T-cell (primary cell): ENCODE measurements at regions not wholly inside any gene's neighbourhood (a gene's known extent, or its start where the extent isn't known, plus 50 kb on each side); places are given as distances from the start of the nearest gene placed in this dataset.

Experiments
- ATAC-seq, 4 experiments: fragments of 200-7000 bp in 3 of 4; fragments of 150-1000 bp in 1 of 4; cut with Tn5 transposase; replicated peaks in 1 of 4; 1 replicate in 3 of 4; 2 replicates in 1 of 4; pipeline ENCODE4 v1.10.0; 2021; ENCODE audit warnings: moderate library complexity in 3 of 4, mild to moderate bottlenecking in 2 of 4, moderate number of reproducible peaks in 1 of 4
- CTCF ChIA-PET, 2 donors: fragments of 300-600 bp; sonication (Branson Sonifier 250); formaldehyde crosslinking; loops; one replicate each; lab custom pipeline; 2022; ENCODE audit warnings: antibody characterized with exemption in 2 of 2; lab: Charles Lee
- POLR2A ChIA-PET, 2 donors: fragments of 300-600 bp; sonication (Branson Sonifier 250); formaldehyde crosslinking; loops; one replicate each; lab custom pipeline; 2022; ENCODE audit warnings: antibody characterized with exemption in 2 of 2; lab: Charles Lee
- DNase-seq, 35 experiments: peaks; one replicate each; pipeline versions ENCODE4 v3.0.0 to v3.0.0-alpha.2; 2013 to 2023
- H3K27ac ChIP-seq: one replicate; pipeline ENCODE4 v1.5.1; 2013; ENCODE audit warnings: low read length
- H3K27me3 ChIP-seq, 2 experiments: replicated peaks in 1 of 2; 1 replicate in 1 of 2; 2 replicates in 1 of 2; pipeline versions ENCODE4 v1.6.1 to v1.7.0; 2013; ENCODE audit warnings: low read length in 1 of 2, mixed read lengths in 1 of 2; ENCODE audit not compliant: control insufficient read depth in 2 of 2, insufficient read depth in 2 of 2; ENCODE audit errors: extremely low read depth in 1 of 2
- H3K36me3 ChIP-seq, 2 donors: 1 replicate in 1 of 2; 2 replicates in 1 of 2; pipeline versions ENCODE4 v1.6.1 to v1.7.0; 2013; ENCODE audit warnings: low read length in 1 of 2; ENCODE audit not compliant: control insufficient read depth in 2 of 2, insufficient read depth in 1 of 2; ENCODE audit errors: extremely low read depth in 1 of 2
- H3K4me1 ChIP-seq, 2 experiments: 1 replicate in 1 of 2; 2 replicates in 1 of 2; pipeline versions ENCODE4 v1.6.1 to v1.7.0; 2013; ENCODE audit warnings: low read length in 2 of 2, mixed read lengths in 1 of 2; ENCODE audit not compliant: insufficient read depth in 2 of 2, control insufficient read depth in 1 of 2; ENCODE audit errors: extremely low read depth in 1 of 2
- H3K4me3 ChIP-seq, 2 donors: 1 replicate in 1 of 2; 2 replicates in 1 of 2; pipeline versions ENCODE4 v1.5.1 to v1.7.0; 2013; ENCODE audit warnings: mild to moderate bottlenecking in 2 of 2, low read length in 1 of 2, moderate library complexity in 1 of 2; ENCODE audit not compliant: control insufficient read depth in 1 of 2; ENCODE audit errors: extremely low read depth in 1 of 2
- H3K9me3 ChIP-seq: 2 replicates; pipeline ENCODE4 v1.7.0; 2013
- H3K27ac Mint-ChIP-seq, 2 donors: one replicate each; pipeline ENCODE4 v1.8.0; 2020 to 2021; ENCODE audit warnings: mild to moderate bottlenecking in 2 of 2, mixed read lengths in 2 of 2
- H3K27me3 Mint-ChIP-seq, 2 donors: one replicate each; pipeline ENCODE4 v1.8.0; 2021 to 2022; ENCODE audit warnings: mixed read lengths in 2 of 2
- H3K36me3 Mint-ChIP-seq: one replicate; pipeline ENCODE4 v1.8.0; 2021; ENCODE audit warnings: mixed read lengths
- H3K4me1 Mint-ChIP-seq, 3 donors: one replicate each; pipeline ENCODE4 v1.8.0; 2020 to 2022; ENCODE audit warnings: mixed read lengths in 3 of 3, mild to moderate bottlenecking in 1 of 3
- H3K4me3 Mint-ChIP-seq, 3 donors: one replicate each; pipeline ENCODE4 v1.8.0; 2020 to 2022; ENCODE audit warnings: mild to moderate bottlenecking in 3 of 3, mixed read lengths in 3 of 3, moderate library complexity in 3 of 3
- H3K9me3 Mint-ChIP-seq, 3 donors: one replicate each; pipeline ENCODE4 v1.8.0; 2020 to 2022; ENCODE audit warnings: mixed read lengths in 3 of 3
- WGBS: methylation state at CpG from one replicate; pipeline ENCODE4 v1.1.5; 2013; ENCODE audit warnings: missing lambda C conversion rate; ENCODE audit not compliant: insufficient coverage; 5-methylcytosine and 5-hydroxymethylcytosine counted together

DNA sequence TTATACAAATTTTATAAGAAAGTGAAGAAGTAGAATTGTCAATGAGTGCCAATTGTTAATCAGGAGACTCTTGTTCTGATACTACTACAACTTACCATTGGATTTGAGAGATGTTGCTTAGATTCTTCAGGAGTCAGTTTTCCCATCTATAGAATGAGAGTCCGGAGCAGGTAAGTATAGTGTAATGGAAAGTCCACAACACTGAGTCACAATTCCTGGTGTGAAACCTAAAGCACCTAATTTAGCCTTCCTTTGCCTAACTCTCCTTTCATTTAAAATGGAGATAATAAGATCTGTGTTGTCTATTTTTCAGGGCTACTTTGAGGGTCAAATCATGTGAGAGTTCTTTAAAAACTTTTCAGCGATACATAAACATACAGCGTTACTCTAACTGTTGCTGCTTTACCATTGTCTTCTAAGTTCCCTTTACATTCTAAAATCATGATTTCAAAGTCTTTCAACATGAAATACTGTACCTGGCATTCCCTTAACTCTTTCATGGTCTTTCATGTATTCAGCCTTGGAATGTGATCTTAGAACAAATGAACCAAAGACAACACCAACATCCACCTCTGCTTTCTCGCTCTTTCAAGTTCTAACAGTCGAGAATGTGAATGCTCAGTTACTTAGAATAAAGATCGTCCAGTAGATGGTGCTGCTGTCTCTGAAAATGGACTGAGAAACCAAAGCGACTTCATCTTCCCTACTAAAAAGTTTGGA lies 90.9 kb downstream of the SLC30A10 start:
- ATAC-seq = no peak
- peaks cover 8 to 10% of the 10 kb centered on the region in 2 donors for H3K27me3 Mint-ChIP-seq
- peaks cover 0 to 3% (median 0%) of the 10 kb centered on the region in 3 donors for H3K9me3 Mint-ChIP-seq

DNA sequence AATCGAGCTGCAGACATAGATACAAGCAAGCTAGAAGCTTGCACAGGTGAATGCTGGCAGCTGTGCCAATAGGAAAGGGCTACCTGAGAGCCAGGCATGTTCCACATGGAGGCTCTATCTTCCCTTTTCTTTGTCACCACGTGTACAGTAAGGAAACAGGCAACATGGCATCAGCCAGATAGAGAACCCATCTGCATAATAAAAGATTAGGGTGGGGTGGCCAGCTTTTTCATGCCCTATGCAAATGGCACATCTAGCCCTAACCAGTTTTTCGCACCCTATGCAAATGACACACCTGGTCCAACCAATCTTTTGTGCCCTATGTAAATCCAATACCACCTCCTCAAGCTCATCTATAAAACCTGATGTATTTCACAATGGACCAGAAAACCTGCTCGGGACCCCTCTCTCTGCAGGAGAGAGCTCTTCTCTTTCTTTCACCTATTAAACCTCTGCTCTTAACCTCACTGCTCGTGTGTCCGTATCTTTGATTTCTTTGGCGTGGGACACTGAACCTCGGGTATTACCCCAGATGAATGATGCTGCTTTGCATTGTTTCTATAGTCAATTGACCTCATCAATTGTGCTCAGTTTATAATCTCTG lies 93.9 kb downstream of the SLC30A10 start:
- CTCF ChIA-PET = no interaction called here
- Mint-ChIP-seq H3K4me1 (no peaks in the 10 kb centered on the region), H3K4me3 (no peak overlapping the region), H3K27me3 (peaks cover 8 to 14% of the 10 kb centered on the region in 2 donors), H3K36me3 (no peaks in the 10 kb centered on the region), H3K27ac (no peak overlapping the region), H3K9me3 (peaks cover 0 to 4% (median 0%) of the 10 kb centered on the region in 3 donors)
- Histone ChIP-seq H3K4me1 (no peaks in the 10 kb centered on the region), H3K27me3 (peaks cover 0 to 12% of the 10 kb centered on the region in 2 experiments), H3K36me3 (no peaks in the 10 kb centered on the region), H3K4me3 (no peak overlapping the region), H3K9me3 (no peaks in the 10 kb centered on the region), H3K27ac (no peak overlapping the region)
- ATAC-seq (no peak), DNase-seq (no peak)
- POLR2A ChIA-PET = interaction anchor here in 1 of 2 donors (0.7 kb wide), 1 partner anchor 249 kb away, joined by 3 read pairs; no protein-coding TSS in a partner anchor
- 64% methylated on average over 6 of the region's 8 CpGs for WGBS

More for the DNA sequence above, 90.9 kb downstream of the SLC30A10 start:
- H3K4me1 ChIP-seq = no peaks in the 10 kb centered on the region
- H3K4me3 Mint-ChIP-seq = no peak overlapping the region
- WGBS = 80% methylated on average over 1 of the region's 7 CpGs
- CTCF ChIA-PET = no interaction called here
- no peak overlapping the region for H3K4me3 ChIP-seq
- H3K9me3 ChIP-seq = no peaks in the 10 kb centered on the region
- POLR2A ChIA-PET = no interaction called here
- DNase-seq = peak in 1 of 35 experiments; percentile 2
- no peaks in the 10 kb centered on the region for H3K36me3 Mint-ChIP-seq
- H3K27me3 ChIP-seq = peaks cover 0 to 12% of the 10 kb centered on the region in 2 experiments
- H3K27ac Mint-ChIP-seq = no peak overlapping the region
- H3K36me3 ChIP-seq = no peaks in the 10 kb centered on the region
- H3K4me1 Mint-ChIP-seq = no peaks in the 10 kb centered on the region
- H3K27ac ChIP-seq = no peak overlapping the region

DNA sequence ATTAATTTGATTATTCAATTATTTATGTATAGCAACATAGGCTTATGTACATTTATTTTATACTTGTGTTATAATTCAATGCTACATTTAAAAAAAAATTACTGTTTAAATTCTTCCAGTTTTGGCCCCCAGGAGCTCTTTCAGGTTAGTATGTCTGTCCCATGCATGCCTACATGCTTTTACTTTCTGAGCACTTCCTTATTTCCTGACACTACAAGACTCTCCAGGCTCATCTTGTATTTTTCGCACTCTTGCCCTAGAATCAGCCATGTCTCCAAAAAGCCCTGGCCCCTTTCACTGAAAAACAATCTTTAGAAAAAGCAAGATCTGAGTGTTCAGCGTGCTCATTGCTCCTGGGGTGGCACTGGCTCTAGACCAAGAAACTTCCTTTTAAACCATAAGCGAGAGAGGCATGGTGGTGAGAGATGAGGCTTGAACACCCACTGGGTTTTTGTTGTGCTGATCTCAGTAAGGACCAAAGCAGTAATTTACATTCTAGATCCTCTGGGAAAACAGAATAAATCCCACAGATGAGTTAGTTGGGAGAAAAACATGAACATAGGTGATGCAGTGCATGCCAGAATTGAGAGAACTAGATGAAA lies 95.0 kb downstream of the SLC30A10 start:
- no peak for DNase-seq
- no peak overlapping the region for H3K27ac ChIP-seq
- Mint-ChIP-seq H3K4me1 (no peaks in the 10 kb centered on the region), H3K9me3 (peaks cover 0 to 4% (median 0%) of the 10 kb centered on the region in 3 donors), H3K27ac (no peak overlapping the region), H3K27me3 (peaks cover 8 to 14% of the 10 kb centered on the region in 2 donors), H3K36me3 (no peaks in the 10 kb centered on the region), H3K4me3 (no peak overlapping the region)
- peaks cover 0 to 12% of the 10 kb centered on the region in 2 experiments for H3K27me3 ChIP-seq
- ChIA-PET CTCF (no interaction called here), POLR2A (no interaction called here)
- H3K9me3 ChIP-seq = no peaks in the 10 kb centered on the region
- H3K4me1 ChIP-seq = no peaks in the 10 kb centered on the region
- WGBS = 83% methylated on average over 3 of the region's 3 CpGs
- no peak overlapping the region for H3K4me3 ChIP-seq
- ATAC-seq = no peak
- H3K36me3 ChIP-seq = no peaks in the 10 kb centered on the region

DNA sequence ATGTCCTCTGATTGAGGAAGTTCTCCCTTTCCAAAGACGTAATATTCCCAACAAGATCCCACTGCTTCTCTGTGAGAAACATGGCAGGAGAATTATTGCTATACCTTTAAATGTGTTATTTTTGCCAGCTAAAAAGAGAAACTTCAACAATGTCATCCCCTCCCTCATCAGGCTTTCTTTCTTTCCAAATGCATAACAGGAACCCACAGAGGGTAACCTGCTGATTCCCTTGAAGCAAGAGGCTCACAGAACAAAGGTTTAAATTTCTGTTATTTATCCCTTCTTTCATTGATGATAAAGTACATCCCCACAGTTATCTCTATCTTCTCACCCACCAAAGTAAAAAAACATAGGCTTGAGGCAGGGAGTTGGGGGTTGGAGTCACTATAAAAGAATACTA lies 102.1 kb downstream of the SLC30A10 start:
- peaks cover 0 to 4% (median 0%) of the 10 kb centered on the region in 3 donors for H3K9me3 Mint-ChIP-seq
- ATAC-seq = no peak
- H3K4me3 ChIP-seq = no peak overlapping the region
- CTCF ChIA-PET = no interaction called here
- no peaks in the 10 kb centered on the region for H3K4me1 ChIP-seq
- H3K36me3 Mint-ChIP-seq = no peaks in the 10 kb centered on the region
- H3K9me3 ChIP-seq = no peaks in the 10 kb centered on the region
- H3K36me3 ChIP-seq = no peaks in the 10 kb centered on the region
- POLR2A ChIA-PET = interaction anchor here in 1 of 2 donors (0.5 kb wide), 1 partner anchor 1071 kb away, joined by 4 read pairs; no protein-coding TSS in a partner anchor
- no peak overlapping the region for H3K4me3 Mint-ChIP-seq
- H3K4me1 Mint-ChIP-seq = no peaks in the 10 kb centered on the region
- H3K27me3 Mint-ChIP-seq = no peaks in the 10 kb centered on the region
- H3K27ac Mint-ChIP-seq = no peak overlapping the region
- DNase-seq = no peak
- H3K27me3 ChIP-seq = no peaks in the 10 kb centered on the region
- no peak overlapping the region for H3K27ac ChIP-seq
- WGBS = no CpG with 5 or more reads among the region's 1 CpG

DNA sequence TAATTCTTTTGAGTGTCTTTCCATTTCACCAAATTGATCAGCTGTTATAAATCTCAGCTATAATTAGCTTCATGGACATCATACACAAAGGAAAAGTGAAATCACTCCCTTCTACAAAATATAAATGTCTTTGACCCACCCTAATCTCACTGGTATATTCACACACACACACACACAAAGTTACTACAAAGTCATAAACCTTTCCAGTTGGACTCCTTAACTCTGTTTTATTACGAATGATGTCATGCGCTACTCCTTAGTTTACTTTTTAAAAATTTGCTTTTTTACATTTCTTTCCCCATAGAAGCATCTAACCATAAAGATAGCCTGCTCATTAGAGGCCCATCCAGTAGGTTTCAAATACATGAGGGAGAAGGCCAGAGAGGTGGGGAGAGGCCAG lies 103.0 kb downstream of the SLC30A10 start:
- H3K9me3 ChIP-seq = no peaks in the 10 kb centered on the region
- H3K9me3 Mint-ChIP-seq = peaks cover 0 to 4% (median 0%) of the 10 kb centered on the region in 3 donors
- no peaks in the 10 kb centered on the region for H3K36me3 Mint-ChIP-seq
- H3K36me3 ChIP-seq = no peaks in the 10 kb centered on the region
- DNase-seq = no peak
- H3K27ac Mint-ChIP-seq = no peak overlapping the region
- H3K4me3 Mint-ChIP-seq = no peak overlapping the region
- no CpG with 5 or more reads among the region's 2 CpGs for WGBS
- no peaks in the 10 kb centered on the region for H3K4me1 Mint-ChIP-seq
- POLR2A ChIA-PET = no interaction called here
- H3K27me3 ChIP-seq = no peaks in the 10 kb centered on the region
- no peak overlapping the region for H3K4me3 ChIP-seq
- no peak overlapping the region for H3K27ac ChIP-seq
- H3K27me3 Mint-ChIP-seq = no peaks in the 10 kb centered on the region
- CTCF ChIA-PET = no interaction called here
- no peak for ATAC-seq
- no peaks in the 10 kb centered on the region for H3K4me1 ChIP-seq

DNA sequence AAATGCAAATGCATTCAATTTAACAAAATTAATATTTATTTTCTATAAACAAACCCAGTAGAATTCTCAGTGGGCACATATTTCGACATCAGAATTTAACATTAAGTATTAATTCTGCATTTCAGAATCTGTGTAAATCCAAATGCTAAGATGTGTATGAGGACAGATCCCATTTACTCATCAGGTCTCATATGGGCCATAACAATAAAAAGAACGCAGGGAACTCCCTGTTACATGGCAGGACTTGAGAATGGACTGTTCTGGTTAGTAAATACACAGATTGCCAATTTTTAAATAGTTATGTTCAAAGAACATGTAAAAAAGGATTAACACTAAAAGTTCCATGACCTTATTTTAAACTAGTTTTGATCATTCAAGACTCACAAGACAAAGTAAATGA lies 104.0 kb downstream of the SLC30A10 start:
- ChIA-PET CTCF (no interaction called here), POLR2A (no interaction called here)
- DNase-seq = no peak
- no peak overlapping the region for H3K4me3 ChIP-seq
- no peaks in the 10 kb centered on the region for H3K4me1 ChIP-seq
- no peaks in the 10 kb centered on the region for H3K36me3 Mint-ChIP-seq
- no peaks in the 10 kb centered on the region for H3K4me1 Mint-ChIP-seq
- no peak for ATAC-seq
- no peak overlapping the region for H3K27ac ChIP-seq
- no peaks in the 10 kb centered on the region for H3K36me3 ChIP-seq
- H3K4me3 Mint-ChIP-seq = no peak overlapping the region
- WGBS = no CpG with 5 or more reads among the region's 2 CpGs
- no peaks in the 10 kb centered on the region for H3K9me3 ChIP-seq
- peaks cover 1 to 2% of the 10 kb centered on the region in 2 donors for H3K27me3 Mint-ChIP-seq
- no peak overlapping the region for H3K27ac Mint-ChIP-seq
- no peaks in the 10 kb centered on the region for H3K27me3 ChIP-seq
- H3K9me3 Mint-ChIP-seq = peaks cover 0 to 6% (median 0%) of the 10 kb centered on the region in 3 donors
